ENCODE measurements at regions not wholly inside any gene's neighbourhood (a gene's known extent, or its start where the extent isn't known, plus 50 kb on each side); places are given as distances from the start of the nearest gene placed in this dataset.

- Histone ChIP-seq H3K27me3 (replicated peaks; ENCODE audit: control insufficient read depth, insufficient read depth, low read length) (no peaks in the 10 kb centered on the region; the same call in 1 of the 2 replicates), H3K36me3 (ENCODE audit: control insufficient read depth, insufficient read depth, low read length) (no peaks in the 10 kb centered on the region), H3K4me3 (replicated peaks; ENCODE audit: low read depth, low read length) (no peak overlapping the region)
- TF ChIP-seq, protein P1, sequence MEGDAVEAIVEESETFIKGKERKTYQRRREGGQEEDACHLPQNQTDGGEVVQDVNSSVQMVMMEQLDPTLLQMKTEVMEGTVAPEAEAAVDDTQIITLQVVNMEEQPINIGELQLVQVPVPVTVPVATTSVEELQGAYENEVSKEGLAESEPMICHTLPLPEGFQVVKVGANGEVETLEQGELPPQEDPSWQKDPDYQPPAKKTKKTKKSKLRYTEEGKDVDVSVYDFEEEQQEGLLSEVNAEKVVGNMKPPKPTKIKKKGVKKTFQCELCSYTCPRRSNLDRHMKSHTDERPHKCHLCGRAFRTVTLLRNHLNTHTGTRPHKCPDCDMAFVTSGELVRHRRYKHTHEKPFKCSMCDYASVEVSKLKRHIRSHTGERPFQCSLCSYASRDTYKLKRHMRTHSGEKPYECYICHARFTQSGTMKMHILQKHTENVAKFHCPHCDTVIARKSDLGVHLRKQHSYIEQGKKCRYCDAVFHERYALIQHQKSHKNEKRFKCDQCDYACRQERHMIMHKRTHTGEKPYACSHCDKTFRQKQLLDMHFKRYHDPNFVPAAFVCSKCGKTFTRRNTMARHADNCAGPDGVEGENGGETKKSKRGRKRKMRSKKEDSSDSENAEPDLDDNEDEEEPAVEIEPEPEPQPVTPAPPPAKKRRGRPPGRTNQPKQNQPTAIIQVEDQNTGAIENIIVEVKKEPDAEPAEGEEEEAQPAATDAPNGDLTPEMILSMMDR (IDR thresholded peaks at IDR 0.05; ENCODE audit: insufficient read depth, low read length, poor library complexity, severe bottlenecking): no peak
- no peak for DNase-seq (ENCODE audit: extremely low read depth, insufficient read length)
Measured at GRCh38 chr3:127471142-127471541, 119.4 kb downstream of the TPRA1 start.

GRCh38 chr3:127469760-127470159, 120.8 kb downstream of the TPRA1 start:
- no peak for DNase-seq (ENCODE audit: extremely low read depth, insufficient read length)
- no peaks in the 10 kb centered on the region for H3K36me3 ChIP-seq (ENCODE audit: control insufficient read depth, insufficient read depth, low read length)
- no peaks in the 10 kb centered on the region; the same call in 1 of the 2 replicates for H3K27me3 ChIP-seq (replicated peaks; ENCODE audit: control insufficient read depth, insufficient read depth, low read length)
- TF ChIP-seq, protein P1 (IDR thresholded peaks at IDR 0.05; ENCODE audit: insufficient read depth, low read length, poor library complexity, severe bottlenecking): no peak
- H3K4me3 ChIP-seq (replicated peaks; ENCODE audit: low read depth, low read length): no peak overlapping the region

DNA sequence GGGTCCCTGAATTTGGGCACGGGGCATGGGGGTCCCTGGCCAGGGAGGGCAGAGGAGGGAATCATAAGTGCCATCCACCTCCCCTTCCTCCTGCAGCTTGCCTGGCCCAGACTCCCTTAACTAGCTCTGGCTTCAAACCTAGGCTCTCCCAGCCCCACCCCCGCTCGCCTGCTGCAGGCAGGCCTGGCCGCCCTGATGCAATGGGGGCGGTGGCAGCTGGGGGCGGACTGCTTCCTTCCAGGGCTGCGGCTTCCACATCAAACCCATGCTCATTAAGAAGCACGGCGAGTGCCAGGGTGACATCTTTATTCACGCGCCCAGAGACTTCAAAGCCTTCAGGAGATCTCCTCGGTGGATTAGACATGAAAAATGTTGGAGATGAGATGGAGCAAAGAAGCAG, 123.1 kb downstream of the TPRA1 start:
- no peak for DNase-seq (ENCODE audit: extremely low read depth, insufficient read length)
- no peaks in the 10 kb centered on the region for H3K36me3 ChIP-seq (ENCODE audit: control insufficient read depth, insufficient read depth, low read length)
- no peak overlapping the region for H3K4me3 ChIP-seq (replicated peaks; ENCODE audit: low read depth, low read length)
- TF ChIP-seq, protein P1 (IDR thresholded peaks at IDR 0.05; ENCODE audit: insufficient read depth, low read length, poor library complexity, severe bottlenecking): no peak
- no peaks in the 10 kb centered on the region; the same call in 1 of the 2 replicates for H3K27me3 ChIP-seq (replicated peaks; ENCODE audit: control insufficient read depth, insufficient read depth, low read length)

DNA sequence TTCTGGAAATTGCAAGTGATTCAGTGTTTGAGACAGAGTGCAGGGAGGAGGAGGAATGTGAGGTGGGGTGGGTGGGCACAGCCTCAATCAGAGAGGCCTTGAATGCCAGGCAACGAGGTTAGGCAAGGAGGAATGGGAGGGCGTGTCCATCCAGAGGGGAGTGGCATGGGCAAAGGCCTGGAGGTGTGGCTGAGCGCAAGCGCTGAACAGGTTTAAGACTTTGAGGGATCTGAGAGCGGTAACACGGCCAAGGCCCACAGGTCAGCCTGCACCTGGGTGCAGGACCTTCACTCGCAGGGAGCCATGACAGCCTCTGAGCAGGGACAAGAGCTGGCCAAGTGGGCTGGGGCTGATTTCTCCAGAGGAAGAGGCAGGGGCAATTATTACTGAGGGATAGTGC, 125.9 kb downstream of the TPRA1 start:
- TF ChIP-seq, protein P1 (IDR thresholded peaks at IDR 0.05; ENCODE audit: insufficient read depth, low read length, poor library complexity, severe bottlenecking): no peak
- Histone ChIP-seq H3K36me3 (ENCODE audit: control insufficient read depth, insufficient read depth, low read length) (no peaks in the 10 kb centered on the region), H3K4me3 (replicated peaks; ENCODE audit: low read depth, low read length) (no peak overlapping the region), H3K27me3 (replicated peaks; ENCODE audit: control insufficient read depth, insufficient read depth, low read length) (peaks cover 2% of the 10 kb centered on the region)
- DNase-seq (ENCODE audit: extremely low read depth, insufficient read length): no peak

GRCh38 chr3:127462111-127462655, 128.3 kb downstream of the TPRA1 start:
- H3K4me3 ChIP-seq (replicated peaks; ENCODE audit: low read depth, low read length): no peak overlapping the region
- TF ChIP-seq, protein P1 (IDR thresholded peaks at IDR 0.05; ENCODE audit: insufficient read depth, low read length, poor library complexity, severe bottlenecking): no peak
- H3K27me3 ChIP-seq (replicated peaks; ENCODE audit: control insufficient read depth, insufficient read depth, low read length): peaks cover 2% of the 10 kb centered on the region
- no peak for DNase-seq (ENCODE audit: extremely low read depth, insufficient read length)
- no peaks in the 10 kb centered on the region for H3K36me3 ChIP-seq (ENCODE audit: control insufficient read depth, insufficient read depth, low read length)

All from GM06990 (cell line).